ENCODE measurements at regions not wholly inside any gene's neighbourhood (a gene's known extent, or its start where the extent isn't known, plus 50 kb on each side); places are given as distances from the start of the nearest gene placed in this dataset.

- TF ChIP-seq POLR2A (IDR thresholded peaks at IDR 0.05) (no peak), CTCF (IDR thresholded peaks at IDR 0.05) (no peak)
Observed at GRCh38 chr1:208910161-208910560, 666.0 kb upstream of the PLXNA2 start.

Measured in lower leg skin (tissue), 3 donors.